Activated T-cell treated with anti-CD3 and anti-CD28 coated beads for 48 hours (primary cell): ENCODE measurements at regions not wholly inside any gene's neighbourhood (a gene's known extent, or its start where the extent isn't known, plus 50 kb on each side); places are given as distances from the start of the nearest gene placed in this dataset.
A peak's percentile ranks its signal among the peaks of the same experiment; 100 is the strongest.

Experiments used
- DNase-seq: peaks from one replicate; pipeline ENCODE4 v3.0.0-alpha.2; 2020; ENCODE audit warnings: low read depth

DNA sequence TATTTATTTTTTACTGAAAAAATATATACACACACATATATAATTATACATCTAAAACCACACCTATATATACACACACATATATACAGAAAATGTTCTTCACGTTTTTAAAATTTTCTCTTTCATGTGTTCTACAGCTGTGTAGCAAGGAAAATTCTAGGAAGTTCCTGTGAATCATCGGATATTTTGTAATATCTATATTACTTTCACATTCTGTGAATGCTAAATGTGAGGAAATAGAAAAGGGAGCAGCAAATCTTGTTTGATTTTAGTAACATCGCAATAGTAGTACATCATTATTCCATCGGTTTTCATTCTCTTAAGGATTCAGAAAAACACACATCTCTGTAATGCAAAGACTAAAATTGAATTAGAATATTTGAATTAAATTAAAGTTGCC is 836.8 kb upstream of the NECTIN3 start:
- no peak for DNase-seq

DNA sequence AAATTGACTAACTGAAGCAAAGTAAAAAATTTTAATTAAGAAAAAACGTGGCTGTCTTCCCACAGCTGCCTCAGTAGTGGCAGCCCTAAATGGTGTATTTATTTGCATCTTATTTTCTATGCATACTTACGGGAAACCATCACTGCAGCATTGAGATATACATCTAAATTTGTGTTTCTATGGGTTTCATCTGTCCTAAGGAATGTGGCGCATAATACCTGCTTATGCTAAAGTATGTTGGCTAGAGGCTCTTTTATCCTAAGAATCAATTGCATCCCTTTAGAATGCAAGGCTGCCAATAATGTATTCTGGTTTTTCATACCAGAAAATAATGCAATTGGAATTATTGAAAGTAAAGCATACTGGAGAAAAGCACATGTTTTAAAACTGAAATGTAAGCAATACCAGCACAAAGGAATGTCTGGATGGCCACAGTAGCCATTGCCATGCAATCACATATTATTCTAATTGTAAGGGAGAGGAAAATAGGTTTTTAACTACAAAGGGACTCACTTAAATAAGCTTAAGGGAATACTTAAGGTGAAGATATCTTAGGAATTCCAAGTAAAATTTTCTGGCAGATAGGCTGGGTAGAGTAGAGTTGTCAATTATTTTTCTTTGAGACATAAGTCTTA is 834.5 kb upstream of the NECTIN3 start:
- no peak for DNase-seq

DNA sequence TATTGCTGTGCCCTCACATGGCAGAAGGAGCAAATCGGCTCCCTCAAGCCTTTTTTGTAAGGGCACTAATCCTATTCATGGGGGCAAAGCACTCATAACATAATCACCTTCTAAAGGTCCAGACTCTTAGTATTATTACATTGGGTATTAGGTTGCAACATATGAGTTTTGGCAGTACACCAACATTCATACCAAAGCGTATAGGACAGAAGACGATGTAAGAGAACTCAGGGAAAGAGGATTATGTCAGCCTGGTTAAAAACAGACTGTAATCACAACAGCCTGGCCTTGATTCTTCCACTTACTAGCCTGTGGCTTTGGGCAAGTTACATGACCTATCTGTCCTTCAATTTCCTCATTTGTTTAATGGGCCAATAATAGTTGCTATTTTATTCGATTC is 828.5 kb upstream of the NECTIN3 start:
- DNase-seq = no peak

- DNase-seq = no peak
Measured at GRCh38 chr3:110246796-110247376, 824.7 kb upstream of the NECTIN3 start.

- no peak for DNase-seq
Measured at GRCh38 chr3:110248666-110249065, 823.0 kb upstream of the NECTIN3 start.

- no peak for DNase-seq
Measured at GRCh38 chr3:110253794-110254193, 817.8 kb upstream of the NECTIN3 start.

DNA sequence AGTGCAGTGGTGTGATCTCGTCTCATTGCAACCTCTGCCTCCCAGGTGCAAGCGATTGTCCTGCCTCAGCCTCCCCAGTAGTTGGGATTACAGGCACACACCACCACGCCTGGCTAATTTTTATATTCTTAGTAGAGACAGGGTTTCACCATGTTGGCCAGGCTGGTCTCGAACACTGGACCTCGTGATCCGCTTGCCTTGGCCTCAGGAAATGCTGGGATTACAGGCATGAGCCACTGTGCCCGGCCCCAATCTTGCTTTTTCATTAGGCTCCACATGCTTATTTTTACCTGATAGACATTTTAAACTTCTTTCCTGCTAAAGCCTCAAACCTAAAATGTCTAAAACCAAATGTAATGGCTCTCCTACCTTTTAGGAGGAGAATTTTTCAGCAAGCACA is 817.0 kb upstream of the NECTIN3 start:
- no peak for DNase-seq

- DNase-seq = no peak
Measured at GRCh38 chr3:110261141-110261540, 810.5 kb upstream of the NECTIN3 start.

GRCh38 chr3:110262896-110263295 is 808.7 kb upstream of the NECTIN3 start:
- DNase-seq = no peak

- DNase-seq = no peak
Measured at GRCh38 chr3:110265302-110265701, 806.3 kb upstream of the NECTIN3 start.

DNA sequence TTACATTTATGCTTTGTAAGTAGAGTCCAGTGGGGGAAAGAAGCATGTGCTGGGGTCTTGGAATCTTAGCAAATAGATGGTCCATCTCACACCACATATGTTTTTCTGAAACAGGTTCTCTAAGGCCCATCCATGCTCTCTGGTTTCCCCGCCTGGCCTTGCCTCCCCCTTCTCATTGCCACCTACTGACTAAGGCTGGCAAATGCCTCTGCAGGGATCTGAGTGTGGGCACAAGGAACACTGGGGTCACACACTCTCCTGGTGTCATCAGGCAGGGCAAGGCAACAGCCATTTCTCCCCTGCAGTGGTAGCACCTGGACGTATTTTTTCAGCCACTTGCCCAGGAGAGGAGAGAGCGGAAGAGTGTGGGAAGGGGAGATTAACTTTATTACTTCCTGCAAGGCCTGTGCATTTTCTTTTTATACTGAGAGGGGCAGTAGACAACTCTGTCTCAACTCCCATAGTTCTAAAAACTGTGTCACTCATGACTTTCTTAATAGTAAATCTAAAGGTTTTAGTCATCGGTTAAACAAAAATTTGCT is 804.2 kb upstream of the NECTIN3 start:
- no peak for DNase-seq

- no peak for DNase-seq
Measured at GRCh38 chr3:110272525-110272924, 799.1 kb upstream of the NECTIN3 start.

DNA sequence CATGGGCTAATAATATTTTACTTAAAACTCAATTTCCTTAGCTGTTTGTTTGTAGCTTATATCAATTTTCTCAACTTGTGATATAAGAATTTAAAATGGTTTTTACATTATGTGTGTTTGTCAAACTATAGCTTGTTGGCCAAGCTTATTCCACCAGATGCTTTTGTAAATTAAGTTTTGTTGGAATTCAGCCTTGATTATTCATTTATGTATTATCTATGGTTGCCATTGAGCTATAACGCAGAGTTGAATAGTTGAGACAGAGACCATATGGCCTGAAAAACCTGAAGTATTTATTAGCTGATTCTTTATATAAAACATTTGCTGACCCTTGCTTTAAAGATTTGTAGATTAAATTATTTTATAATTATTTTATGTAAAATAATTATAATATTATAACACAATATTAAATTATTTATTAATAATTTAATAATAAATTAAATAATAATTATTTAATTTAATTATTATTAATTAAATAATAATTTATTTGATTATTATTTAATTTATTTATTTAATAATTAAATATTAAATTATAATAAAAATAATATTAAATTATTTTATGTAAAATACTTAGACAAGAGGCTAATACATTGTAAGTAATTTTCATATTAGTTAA is 779.6 kb upstream of the NECTIN3 start:
- DNase-seq = no peak

DNA sequence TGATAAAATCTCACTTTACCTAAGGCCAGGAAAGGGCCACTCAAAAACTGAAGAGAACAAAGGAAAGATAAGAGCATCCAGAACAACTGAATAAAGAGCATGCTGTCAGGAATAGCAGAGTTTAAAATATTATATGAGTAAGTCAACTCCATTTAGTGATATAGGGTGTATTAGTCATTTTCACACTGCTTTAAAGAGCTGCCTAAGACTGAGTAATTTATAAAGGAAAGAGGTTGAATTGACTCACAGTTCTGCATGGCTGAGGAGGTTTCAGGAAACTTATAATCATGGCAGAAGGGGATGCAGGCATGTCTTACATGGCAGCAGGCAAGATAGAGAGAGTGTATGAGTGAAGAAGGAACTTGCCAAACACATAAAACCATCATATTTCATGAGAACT is 778.0 kb upstream of the NECTIN3 start:
- DNase-seq = no peak

DNA sequence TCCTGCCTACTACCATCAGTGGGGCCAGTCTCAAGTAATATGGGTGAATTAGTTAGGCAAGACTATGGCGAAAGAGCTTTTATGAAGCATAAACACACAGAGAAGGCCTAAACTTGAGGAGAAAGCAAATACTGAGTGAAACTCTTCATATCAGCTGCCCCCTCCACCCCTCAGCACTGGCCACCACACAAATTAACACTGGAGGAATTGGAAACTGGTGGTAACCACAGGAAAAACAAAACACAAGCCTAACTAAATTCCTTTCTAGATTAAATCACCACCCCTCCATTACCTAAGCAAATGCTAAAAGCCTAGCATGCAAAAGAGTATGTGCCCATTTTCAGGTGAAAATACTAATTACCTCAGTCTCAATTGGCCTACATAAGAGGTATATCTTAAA is 774.7 kb upstream of the NECTIN3 start:
- no peak for DNase-seq

DNA sequence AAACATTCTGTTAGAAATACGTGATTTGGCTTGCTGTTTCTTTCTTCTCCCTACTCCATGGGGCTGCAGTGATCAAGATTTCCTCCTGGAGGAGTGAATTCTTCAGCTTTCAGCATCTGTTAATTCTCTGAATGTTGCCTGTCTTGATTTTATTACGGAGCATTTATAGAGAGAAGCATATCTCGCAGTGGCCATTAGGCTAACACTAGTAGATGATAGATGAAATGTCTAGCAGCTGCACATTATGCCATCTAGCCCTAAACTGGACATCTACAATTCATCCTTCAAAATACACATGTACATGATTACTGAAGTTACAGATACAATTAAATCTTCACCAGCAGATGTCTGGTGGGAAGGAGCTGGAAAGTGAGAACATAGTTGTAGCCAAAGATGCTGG is 769.8 kb upstream of the NECTIN3 start:
- DNase-seq = no peak

DNA sequence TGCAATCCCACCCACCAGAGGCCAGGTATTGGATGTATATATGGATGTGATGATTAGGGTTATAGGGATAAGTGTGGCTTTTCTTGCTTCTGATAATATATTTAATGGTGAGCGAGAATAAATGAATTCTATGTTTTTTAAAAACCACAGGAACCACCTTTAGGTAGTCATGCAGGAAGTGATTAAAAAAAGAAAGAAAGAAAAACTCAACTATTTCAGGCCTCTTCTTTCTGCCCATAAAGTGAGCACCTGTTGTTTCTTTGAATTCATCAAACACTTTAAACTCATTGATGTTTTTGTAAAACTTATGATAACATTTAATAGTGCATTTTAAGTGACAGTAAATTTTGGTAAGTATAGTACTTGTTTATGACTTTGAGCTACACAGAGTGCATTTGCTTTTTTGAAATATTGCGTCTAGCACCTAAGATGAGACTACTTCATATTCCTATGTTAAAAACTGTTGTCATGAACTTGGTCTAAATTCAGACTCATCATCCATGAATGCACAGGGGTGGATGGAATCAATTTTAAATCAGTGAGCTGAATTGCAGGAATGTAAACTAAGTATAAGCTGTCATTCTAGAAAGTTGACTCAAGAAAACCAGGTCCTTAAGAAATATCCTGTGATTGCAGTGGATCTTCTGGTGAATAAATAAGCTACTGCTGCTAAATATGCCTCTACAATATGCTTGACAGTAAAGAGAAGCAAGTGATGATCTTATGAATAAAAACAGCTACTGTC is 764.4 kb upstream of the NECTIN3 start:
- no peak for DNase-seq

GRCh38 chr3:110311541-110311940 is 760.1 kb upstream of the NECTIN3 start:
- no peak for DNase-seq

- DNase-seq = peak; percentile 10
Measured at GRCh38 chr3:110314512-110315114, 757.0 kb upstream of the NECTIN3 start.

DNA sequence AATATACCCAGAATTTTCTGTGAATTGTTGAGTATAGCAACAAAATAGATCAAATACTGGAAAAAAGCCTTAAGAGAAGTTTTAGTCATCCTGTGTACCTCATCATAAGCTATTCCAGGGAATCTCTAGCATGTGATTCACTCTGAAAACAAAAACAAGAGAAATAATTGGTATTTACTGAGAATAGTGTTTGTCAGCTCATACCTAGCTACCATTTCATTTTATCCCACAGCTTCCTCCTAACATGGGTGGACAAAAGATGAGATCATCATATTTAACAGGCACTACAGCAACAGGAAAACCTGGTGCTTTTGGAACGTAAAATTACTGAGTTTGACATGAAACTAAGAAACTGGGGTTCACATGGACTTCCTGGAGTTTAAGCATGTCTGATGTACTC is 753.5 kb upstream of the NECTIN3 start:
- no peak for DNase-seq

GRCh38 chr3:110323349-110323748 is 748.3 kb upstream of the NECTIN3 start:
- DNase-seq = no peak

GRCh38 chr3:110324171-110324705 is 747.4 kb upstream of the NECTIN3 start:
- DNase-seq = no peak
